HG02759 (cell line): ENCODE measurements at regions not wholly inside any gene's neighbourhood (a gene's known extent, or its start where the extent isn't known, plus 50 kb on each side); places are given as distances from the start of the nearest gene placed in this dataset.
"Not testable (repeated sequence)": the region's sequence is repeated elsewhere in the genome, so short reads cannot be mapped to it uniquely, and the experiment has no call there.

ENCODE experiments used
- ATAC-seq: cut with Tn5 transposase; IDR thresholded peaks from one replicate; pipeline ENCODE4 v1.9.1; 2021; ENCODE audit warnings: mild to moderate bottlenecking, moderate library complexity; ENCODE audit not compliant: unreplicated experiment

DNA sequence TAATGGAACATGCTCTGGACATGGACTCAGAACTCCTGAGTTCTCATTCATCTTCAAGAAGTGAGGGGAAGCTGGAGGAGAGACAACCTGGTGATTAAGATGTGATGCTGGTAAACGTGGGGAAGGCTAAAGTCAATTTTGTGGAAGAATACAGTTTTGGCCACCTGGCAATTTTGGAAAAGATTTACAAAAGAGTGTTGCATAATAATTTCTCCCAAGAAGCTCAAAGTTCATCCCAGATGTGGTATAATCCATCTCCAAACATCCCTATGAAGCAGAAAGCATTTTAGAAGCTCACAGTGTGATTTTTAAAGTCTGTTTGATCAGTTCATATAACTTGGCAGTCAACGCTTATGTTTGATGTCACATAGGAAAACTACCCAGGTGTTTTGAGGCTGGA is 208.7 kb downstream of the LMX1A start:
- ATAC-seq, result no peak

DNA sequence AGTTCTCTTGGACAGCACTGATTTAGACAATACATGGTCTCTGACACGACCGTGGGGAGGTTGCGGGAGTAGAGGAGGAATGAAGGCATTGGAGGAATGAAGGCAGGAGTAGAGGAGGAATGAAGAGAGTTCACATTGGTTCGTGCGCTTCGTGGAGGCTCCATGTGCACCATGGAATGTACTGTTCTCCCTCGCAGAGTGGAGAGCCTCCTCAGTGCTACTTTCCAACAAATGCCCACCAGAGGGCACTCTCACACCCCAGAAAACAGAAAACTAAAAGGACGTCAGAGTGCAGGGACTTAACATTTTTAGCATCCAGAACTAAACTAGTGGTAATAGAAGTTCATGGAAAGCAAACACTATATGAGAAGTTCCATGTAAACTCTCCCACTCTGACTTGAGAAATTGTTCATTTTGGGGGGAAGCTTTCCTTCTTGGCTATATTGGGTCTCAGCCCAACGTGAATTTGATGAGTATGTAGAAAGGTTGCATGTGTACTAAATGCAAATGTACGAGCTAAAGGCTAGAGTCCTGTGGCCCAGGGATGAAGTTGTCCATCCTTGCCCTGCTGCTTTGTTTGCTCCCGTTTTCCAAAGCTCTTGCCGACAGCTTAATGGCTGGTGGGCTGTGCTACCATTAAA is 211.6 kb downstream of the LMX1A start:
- peak; percentile 74 for ATAC-seq

- ATAC-seq, result no peak
Measured at GRCh38 chr1:165143437-165144065, 213.0 kb downstream of the LMX1A start.

DNA sequence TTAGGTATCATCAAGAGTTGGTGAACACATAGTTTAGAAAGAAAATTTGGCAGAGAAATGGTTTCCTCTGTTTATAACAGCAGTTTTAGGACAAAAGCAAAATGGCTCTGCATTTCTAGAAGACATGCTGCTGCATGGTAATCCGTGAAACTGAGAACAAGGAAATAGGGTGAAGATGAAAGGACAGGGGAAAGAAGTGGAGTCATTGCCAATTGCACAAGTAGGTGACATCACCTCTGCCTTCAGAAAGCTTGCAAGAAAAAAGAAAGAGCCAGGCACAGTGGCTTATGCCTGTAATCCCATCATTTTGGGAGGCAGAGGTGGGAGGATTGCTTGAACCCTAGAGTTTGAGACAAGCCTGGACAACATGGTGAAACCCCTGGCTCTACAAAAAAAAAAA is 217.6 kb downstream of the LMX1A start:
- ATAC-seq, result no peak

- ATAC-seq, result no peak
Measured at GRCh38 chr1:165137551-165138316, 218.8 kb downstream of the LMX1A start.

GRCh38 chr1:165134431-165134830 is 222.1 kb downstream of the LMX1A start:
- ATAC-seq, result no peak

DNA sequence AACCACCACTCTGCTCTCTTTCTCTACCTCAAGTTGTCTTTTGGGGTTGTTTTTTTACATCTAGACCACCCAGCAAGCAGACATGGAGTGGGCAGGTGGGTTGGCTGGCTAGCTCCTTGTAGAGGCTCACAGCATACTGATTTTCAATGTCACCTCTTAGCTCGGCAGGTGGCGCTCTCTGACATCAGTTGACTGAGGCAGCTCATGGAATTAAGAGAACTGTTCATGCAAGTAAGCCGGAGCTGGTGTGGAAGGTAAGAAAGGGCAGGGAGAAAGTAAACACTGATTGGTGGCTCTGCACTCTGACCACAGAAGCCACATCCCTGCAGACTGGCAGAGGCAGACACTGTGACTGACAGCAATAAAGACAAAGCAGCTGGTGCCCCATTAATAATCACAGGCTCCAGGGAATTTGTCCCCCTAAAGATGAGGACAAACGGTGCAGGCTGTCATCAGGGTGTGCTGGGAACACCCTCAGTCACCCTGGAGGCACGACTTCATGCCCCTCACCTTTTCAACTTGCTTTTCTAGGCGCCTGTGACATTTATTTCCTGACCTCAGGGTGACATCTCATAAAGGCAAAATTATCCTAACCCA is 226.8 kb downstream of the LMX1A start:
- no peak for ATAC-seq

- no peak for ATAC-seq
Measured at GRCh38 chr1:165124772-165125171, 231.7 kb downstream of the LMX1A start.

GRCh38 chr1:165119086-165119485 is 237.4 kb downstream of the LMX1A start:
- ATAC-seq, result no peak

- ATAC-seq, result no peak
Measured at GRCh38 chr1:165117482-165117881, 239.0 kb downstream of the LMX1A start.

DNA sequence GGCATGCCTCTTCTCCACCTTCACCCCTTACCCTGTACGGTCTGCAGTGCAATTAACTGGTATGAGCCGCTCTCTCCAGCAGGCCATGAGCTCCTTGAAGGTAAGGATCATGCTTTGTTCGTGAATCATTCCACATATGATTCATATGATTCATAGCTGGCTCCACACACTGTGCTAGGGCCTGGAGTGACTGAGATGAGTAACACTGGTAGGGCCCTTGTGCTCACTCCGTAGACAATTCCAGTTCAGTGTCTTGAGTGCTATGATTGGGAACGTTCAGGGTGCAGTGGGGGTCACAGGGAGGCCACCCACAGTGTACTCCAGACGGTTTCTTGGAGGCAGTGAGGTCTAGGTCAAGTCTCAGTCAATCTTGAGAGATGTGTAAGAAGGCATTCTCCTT is 239.8 kb downstream of the LMX1A start:
- ATAC-seq, result no peak

GRCh38 chr1:165116171-165116570 is 240.3 kb downstream of the LMX1A start:
- no peak for ATAC-seq

- ATAC-seq, result no peak
Measured at GRCh38 chr1:165114889-165115285, 241.6 kb downstream of the LMX1A start.

- ATAC-seq, result no peak
Measured at GRCh38 chr1:165114022-165114888, 242.3 kb downstream of the LMX1A start.

- no peak for ATAC-seq
Measured at GRCh38 chr1:165112260-165112659, 244.3 kb downstream of the LMX1A start.

DNA sequence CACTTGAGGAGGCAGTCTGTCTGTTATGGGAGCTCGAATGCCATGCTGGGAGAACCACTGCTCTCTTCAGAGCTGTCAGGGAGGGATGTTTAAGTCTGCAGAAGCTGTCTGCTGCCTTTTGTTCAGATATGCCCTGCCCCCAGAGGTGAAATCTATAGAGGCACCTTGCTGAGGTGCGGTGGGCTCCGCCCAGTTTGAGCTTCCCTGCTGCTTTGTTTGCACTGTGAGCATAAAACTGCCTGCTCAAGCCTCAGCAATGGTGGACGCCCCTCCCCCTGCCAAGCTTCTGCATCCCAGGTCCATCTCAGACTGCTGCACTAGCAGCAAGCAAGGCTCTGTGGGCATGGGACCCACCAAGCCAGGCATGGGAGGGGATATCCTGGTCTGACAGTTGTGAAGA is 247.5 kb downstream of the LMX1A start:
- no peak for ATAC-seq

GRCh38 chr1:165092542-165093162 is 263.9 kb downstream of the LMX1A start:
- not testable (repeated sequence) for ATAC-seq

DNA sequence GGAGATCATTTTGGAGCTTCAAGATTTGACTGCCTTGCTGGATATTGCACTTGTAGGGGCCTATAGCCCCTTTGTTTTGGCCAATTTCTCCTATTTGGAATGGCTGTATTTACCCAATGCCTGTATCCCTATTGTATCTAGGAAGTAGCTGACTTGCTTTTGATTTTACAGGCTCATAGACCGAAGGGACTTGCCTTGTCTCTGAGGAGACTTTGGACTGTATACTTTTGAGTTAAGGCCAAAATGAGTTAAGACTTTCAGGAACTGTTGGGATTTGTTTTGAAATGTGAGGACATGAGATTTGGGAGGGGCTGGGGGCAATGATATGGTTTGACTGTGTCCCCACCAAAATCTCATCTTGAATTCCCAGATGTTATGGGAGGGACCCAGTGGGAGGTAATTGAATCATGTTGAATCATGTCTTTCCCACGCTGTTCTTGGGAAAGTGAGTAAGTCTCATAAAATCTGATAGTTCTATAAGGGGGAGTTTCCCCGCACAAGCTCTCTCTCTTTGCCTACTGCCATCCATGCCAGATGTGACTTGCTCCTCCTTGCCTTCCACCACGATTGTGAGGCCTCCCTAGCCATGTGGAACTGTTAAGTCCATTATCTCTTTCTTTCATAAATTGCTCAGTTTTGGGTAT is 276.1 kb downstream of the LMX1A start:
- ATAC-seq, result no peak

DNA sequence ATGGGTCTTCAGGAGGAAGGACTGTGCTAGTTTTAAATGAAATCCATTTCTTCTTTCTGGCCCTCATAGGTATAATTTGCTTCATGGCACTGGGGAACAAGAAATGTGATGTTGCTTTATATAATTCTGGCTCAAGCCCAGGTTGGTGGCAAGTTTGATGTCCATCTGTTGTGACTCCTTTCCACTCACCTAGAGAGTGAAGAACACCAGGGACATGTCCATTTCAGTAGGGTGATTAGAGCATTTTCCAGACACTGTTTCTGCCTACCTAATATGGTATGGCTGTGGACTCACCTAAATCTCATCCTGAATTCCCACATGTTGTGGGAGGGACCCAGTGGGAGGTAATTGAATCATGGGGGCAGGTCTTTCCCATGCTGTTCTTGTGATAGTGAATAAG is 278.1 kb downstream of the LMX1A start:
- no peak for ATAC-seq
